Omental fat pad (tissue), 3 donors: ENCODE measurements at regions not wholly inside any gene's neighbourhood (a gene's known extent, or its start where the extent isn't known, plus 50 kb on each side); places are given as distances from the start of the nearest gene placed in this dataset.

ENCODE experiments used
- ATAC-seq: fragments of 150-250 bp; one replicate; pipeline ENCODE4 v1.9.1; 2016; ENCODE audit warnings: mild to moderate bottlenecking, moderate library complexity; ENCODE audit not compliant: low FRiP score
- DNase-seq: peaks from one replicate; pipeline ENCODE4 v3.0.0-alpha.2; 2019; ENCODE audit warnings: low spot score
- CTCF ChIP-seq, 3 donors: fragments of 450-650 bp; IDR thresholded peaks; one replicate each; pipeline ENCODE4 v1.5.1; 2016 to 2017; ENCODE audit warnings: antibody characterized with exemption in 3 of 3, mild to moderate bottlenecking in 3 of 3, moderate library complexity in 2 of 3

- peak; percentile 32 for ATAC-seq
- DNase-seq = no peak
- TF ChIP-seq CTCF (IDR thresholded peaks at IDR 0.05) = no peak
Measured at GRCh38 chr6:125507987-125508655, 206.4 kb upstream of the HDDC2 start.

GRCh38 chr6:125508793-125509192 is 207.0 kb upstream of the HDDC2 start:
- DNase-seq (no peak), ATAC-seq (no peak)
- TF ChIP-seq CTCF (IDR thresholded peaks at IDR 0.05) = no peak

GRCh38 chr6:125509477-125509876 is 207.7 kb upstream of the HDDC2 start:
- ATAC-seq = no peak
- no peak for DNase-seq
- TF ChIP-seq CTCF (IDR thresholded peaks at IDR 0.05) = no peak

GRCh38 chr6:125510405-125510804 is 208.6 kb upstream of the HDDC2 start:
- DNase-seq (no peak), ATAC-seq (no peak)
- no peak for TF ChIP-seq CTCF (IDR thresholded peaks at IDR 0.05)

GRCh38 chr6:125511809-125512396 is 210.1 kb upstream of the HDDC2 start:
- ATAC-seq = no peak
- no peak for TF ChIP-seq CTCF (IDR thresholded peaks at IDR 0.05)
- no peak for DNase-seq

GRCh38 chr6:125512621-125513020 is 210.9 kb upstream of the HDDC2 start:
- DNase-seq (no peak), ATAC-seq (no peak)
- no peak for TF ChIP-seq CTCF (IDR thresholded peaks at IDR 0.05)

- no peak for TF ChIP-seq CTCF (IDR thresholded peaks at IDR 0.05)
- no peak for ATAC-seq
- DNase-seq = no peak
Measured at GRCh38 chr6:125513978-125514377, 212.2 kb upstream of the HDDC2 start.
